NCI-H2107 treated with DMSO at 0.1 percent for 48 hours (cell line): ENCODE measurements at regions not wholly inside any gene's neighbourhood (a gene's known extent, or its start where the extent isn't known, plus 50 kb on each side); places are given as distances from the start of the nearest gene placed in this dataset.
"Not testable (repeated sequence)": the region's sequence is repeated elsewhere in the genome, so short reads cannot be mapped to it uniquely, and the experiment has no call there.

ENCODE experiments used
- DNase-seq: peaks from one replicate; lab custom pipeline; 2025; ENCODE audit not compliant: unreplicated experiment; lab: John Stamatoyannopoulos, UW

- no peak for DNase-seq
These were observed 523.1 kb upstream of the TSPY4 start for GRCh38 chrY:8814143-8814542.

- no peak for DNase-seq
These were observed 521.6 kb upstream of the TSPY4 start for GRCh38 chrY:8815616-8816015.

- DNase-seq = no peak
These were observed 517.2 kb upstream of the TSPY4 start for GRCh38 chrY:8820032-8820431.

- DNase-seq = no peak
These were observed 516.2 kb upstream of the TSPY4 start for GRCh38 chrY:8821106-8821505.

GRCh38 chrY:8852278-8852677 is 485.0 kb upstream of the TSPY4 start:
- DNase-seq = no peak

GRCh38 chrY:8888371-8888770 is 448.9 kb upstream of the TSPY4 start:
- no peak for DNase-seq

GRCh38 chrY:8897876-8898275 is 439.4 kb upstream of the TSPY4 start:
- no peak for DNase-seq

GRCh38 chrY:8905141-8905540 is 432.1 kb upstream of the TSPY4 start:
- DNase-seq = no peak

GRCh38 chrY:8922576-8922975 is 414.7 kb upstream of the TSPY4 start:
- not testable (repeated sequence) for DNase-seq
